ENCODE measurements at regions not wholly inside any gene's neighbourhood (a gene's known extent, or its start where the extent isn't known, plus 50 kb on each side); places are given as distances from the start of the nearest gene placed in this dataset.

DNA sequence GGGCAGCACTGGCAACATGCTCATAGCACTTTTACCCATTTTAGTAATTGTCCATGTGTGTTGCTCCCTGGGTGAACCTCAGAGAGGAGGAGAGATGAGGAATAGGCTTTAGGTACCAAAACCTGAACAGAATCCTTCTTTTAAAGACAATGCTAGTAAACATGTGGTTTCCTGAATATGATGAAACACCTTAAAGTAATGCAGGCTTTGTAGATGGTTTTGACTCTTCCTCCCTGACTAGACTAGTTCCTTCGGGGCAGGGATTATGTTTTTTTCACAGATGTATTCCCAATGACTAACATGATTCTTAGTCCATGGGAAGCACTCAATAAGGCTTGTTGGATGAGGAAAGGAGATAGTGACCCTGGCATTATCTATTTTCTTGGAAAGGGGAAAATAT lies 367.6 kb upstream of the JAG1 start:
- TF ChIP-seq EP300 (IDR thresholded peaks at IDR 0.05; ENCODE audit: borderline replicate concordance in 1 of 2, low read depth in 1 of 2, low read length in 1 of 2) (no peak), TAF1 (IDR thresholded peaks at IDR 0.05; ENCODE audit: borderline replicate concordance, low read depth, low read length) (no peak), ELF1 (IDR thresholded peaks at IDR 0.05) (no peak), IRF3 (IDR thresholded peaks at IDR 0.05; ENCODE audit: low read depth, low read length) (no peak), RAD21 (IDR thresholded peaks at IDR 0.05; ENCODE audit: low read length) (no peak), POLR2AphosphoS5 (IDR thresholded peaks at IDR 0.05; ENCODE audit: low read depth, low read length) (no peak), SIN3A (IDR thresholded peaks at IDR 0.05; ENCODE audit: borderline replicate concordance, low read depth, low read length) (no peak), CHD2 (IDR thresholded peaks at IDR 0.05; ENCODE audit: low read length, partially characterized antibody) (no peak), RFX5 (IDR thresholded peaks at IDR 0.05; ENCODE audit: low read length) (no peak)
- TF ChIP-seq, protein P1, sequence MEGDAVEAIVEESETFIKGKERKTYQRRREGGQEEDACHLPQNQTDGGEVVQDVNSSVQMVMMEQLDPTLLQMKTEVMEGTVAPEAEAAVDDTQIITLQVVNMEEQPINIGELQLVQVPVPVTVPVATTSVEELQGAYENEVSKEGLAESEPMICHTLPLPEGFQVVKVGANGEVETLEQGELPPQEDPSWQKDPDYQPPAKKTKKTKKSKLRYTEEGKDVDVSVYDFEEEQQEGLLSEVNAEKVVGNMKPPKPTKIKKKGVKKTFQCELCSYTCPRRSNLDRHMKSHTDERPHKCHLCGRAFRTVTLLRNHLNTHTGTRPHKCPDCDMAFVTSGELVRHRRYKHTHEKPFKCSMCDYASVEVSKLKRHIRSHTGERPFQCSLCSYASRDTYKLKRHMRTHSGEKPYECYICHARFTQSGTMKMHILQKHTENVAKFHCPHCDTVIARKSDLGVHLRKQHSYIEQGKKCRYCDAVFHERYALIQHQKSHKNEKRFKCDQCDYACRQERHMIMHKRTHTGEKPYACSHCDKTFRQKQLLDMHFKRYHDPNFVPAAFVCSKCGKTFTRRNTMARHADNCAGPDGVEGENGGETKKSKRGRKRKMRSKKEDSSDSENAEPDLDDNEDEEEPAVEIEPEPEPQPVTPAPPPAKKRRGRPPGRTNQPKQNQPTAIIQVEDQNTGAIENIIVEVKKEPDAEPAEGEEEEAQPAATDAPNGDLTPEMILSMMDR (IDR thresholded peaks at IDR 0.05), result no peak
